ENCODE measurements at regions not wholly inside any gene's neighbourhood (a gene's known extent, or its start where the extent isn't known, plus 50 kb on each side); places are given as distances from the start of the nearest gene placed in this dataset.

GRCh38 chr2:23158306-23158705 lies 226.7 kb upstream of the KLHL29 start:
- no peak for TF ChIP-seq EZH2phosphoT487 (IDR thresholded peaks at IDR 0.05; ENCODE audit: low read depth)
- TF ChIP-seq, protein P1, sequence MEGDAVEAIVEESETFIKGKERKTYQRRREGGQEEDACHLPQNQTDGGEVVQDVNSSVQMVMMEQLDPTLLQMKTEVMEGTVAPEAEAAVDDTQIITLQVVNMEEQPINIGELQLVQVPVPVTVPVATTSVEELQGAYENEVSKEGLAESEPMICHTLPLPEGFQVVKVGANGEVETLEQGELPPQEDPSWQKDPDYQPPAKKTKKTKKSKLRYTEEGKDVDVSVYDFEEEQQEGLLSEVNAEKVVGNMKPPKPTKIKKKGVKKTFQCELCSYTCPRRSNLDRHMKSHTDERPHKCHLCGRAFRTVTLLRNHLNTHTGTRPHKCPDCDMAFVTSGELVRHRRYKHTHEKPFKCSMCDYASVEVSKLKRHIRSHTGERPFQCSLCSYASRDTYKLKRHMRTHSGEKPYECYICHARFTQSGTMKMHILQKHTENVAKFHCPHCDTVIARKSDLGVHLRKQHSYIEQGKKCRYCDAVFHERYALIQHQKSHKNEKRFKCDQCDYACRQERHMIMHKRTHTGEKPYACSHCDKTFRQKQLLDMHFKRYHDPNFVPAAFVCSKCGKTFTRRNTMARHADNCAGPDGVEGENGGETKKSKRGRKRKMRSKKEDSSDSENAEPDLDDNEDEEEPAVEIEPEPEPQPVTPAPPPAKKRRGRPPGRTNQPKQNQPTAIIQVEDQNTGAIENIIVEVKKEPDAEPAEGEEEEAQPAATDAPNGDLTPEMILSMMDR (IDR thresholded peaks at IDR 0.05; ENCODE audit: low read depth, low read length) = no peak
